AG10803 (cell line): ENCODE measurements at regions not wholly inside any gene's neighbourhood (a gene's known extent, or its start where the extent isn't known, plus 50 kb on each side); places are given as distances from the start of the nearest gene placed in this dataset.

Experiments used
- DNase-seq: peaks from one replicate; pipeline ENCODE4 v3.0.0; 2010; ENCODE audit warnings: low read depth
- H3K4me3 ChIP-seq: 2 replicates; pipeline ENCODE4 v1.5.1; 2011; ENCODE audit warnings: mild to moderate bottlenecking, low read length, control low read depth
- TF ChIP-seq, protein P1 (sequence below): conservative IDR thresholded peaks from 2 replicates; pipeline ENCODE4 v1.5.1; 2011; ENCODE audit warnings: mild to moderate bottlenecking, low read length, control low read depth, inconsistent platforms

DNA sequence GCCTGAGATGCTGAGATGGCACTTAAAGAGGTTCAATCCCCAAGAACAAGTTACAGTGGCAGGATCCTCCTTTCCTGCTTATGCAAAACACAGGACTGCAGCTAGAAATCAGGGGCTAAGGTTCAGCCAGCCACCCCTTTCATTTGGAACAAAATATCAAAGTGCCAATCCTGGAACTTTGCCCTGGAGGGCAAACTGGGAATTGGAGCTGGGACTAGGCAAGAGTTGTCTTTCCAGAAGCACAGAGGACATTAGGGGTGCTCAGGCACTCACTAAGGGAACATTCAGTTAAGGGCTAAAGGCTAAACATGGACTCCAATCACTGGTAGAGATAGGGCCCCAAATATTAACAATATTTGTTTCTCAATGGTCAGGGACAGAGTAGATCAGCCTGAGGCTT lies 237.2 kb downstream of the EMP1 start:
- TF ChIP-seq, protein P1, sequence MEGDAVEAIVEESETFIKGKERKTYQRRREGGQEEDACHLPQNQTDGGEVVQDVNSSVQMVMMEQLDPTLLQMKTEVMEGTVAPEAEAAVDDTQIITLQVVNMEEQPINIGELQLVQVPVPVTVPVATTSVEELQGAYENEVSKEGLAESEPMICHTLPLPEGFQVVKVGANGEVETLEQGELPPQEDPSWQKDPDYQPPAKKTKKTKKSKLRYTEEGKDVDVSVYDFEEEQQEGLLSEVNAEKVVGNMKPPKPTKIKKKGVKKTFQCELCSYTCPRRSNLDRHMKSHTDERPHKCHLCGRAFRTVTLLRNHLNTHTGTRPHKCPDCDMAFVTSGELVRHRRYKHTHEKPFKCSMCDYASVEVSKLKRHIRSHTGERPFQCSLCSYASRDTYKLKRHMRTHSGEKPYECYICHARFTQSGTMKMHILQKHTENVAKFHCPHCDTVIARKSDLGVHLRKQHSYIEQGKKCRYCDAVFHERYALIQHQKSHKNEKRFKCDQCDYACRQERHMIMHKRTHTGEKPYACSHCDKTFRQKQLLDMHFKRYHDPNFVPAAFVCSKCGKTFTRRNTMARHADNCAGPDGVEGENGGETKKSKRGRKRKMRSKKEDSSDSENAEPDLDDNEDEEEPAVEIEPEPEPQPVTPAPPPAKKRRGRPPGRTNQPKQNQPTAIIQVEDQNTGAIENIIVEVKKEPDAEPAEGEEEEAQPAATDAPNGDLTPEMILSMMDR, result no peak
- DNase-seq, result no peak
- no peak overlapping the region for H3K4me3 ChIP-seq

DNA sequence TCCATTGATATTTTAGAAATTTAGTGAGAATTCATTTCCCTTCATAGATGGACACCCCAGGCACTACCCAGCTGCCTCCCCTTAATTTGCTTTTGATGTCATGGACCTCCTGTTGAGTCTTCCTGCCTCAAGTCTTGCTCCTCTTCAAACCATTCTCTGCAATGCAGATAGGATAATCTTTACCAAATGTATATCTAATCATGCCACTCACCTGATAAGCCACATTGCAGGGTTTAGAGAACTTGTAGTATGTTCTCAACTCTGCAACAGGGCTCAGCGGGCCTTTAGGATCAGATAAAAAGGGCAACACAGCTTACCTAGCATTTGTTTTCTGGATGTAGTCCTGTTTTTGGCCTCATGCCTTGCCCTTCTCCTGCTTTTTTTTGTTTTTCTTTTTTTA lies 234.5 kb downstream of the EMP1 start:
- TF ChIP-seq, protein P1, result no peak
- no peak overlapping the region for H3K4me3 ChIP-seq
- DNase-seq, result no peak

DNA sequence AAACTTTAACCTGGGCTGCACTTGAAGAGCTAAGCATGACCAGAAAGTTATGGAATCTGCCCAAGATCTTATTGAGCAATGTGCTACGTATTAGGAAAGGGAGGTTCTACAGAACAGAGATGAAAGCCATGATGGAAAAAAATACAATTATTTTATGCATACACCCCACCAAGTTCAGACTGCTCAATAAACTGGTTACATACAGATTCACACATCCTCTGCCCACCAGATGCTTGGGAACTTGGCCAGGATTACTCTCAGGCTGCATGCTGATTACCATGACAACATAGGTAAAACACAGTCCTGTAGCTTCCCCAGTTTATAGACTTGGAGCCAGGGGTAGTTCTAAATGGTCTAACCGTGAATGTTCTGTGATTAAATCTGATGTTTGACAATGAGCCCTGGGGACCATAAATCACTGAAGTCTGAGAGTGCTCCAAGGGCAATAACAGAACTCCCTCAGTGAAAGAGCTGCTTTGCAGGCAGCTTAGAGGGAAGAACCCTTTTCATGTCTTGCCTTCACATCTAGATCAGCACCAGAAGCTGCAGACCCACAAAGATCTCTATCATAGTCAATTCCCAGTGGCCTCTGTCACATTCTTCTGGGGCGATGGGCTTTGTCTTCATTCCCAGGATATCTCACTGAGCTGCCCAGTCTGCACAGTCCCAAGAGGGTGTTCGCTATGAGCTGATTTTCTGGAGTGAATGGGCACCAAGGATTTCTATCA lies 232.2 kb downstream of the EMP1 start:
- TF ChIP-seq, protein P1, result no peak
- peak; percentile 70 for DNase-seq
- H3K4me3 ChIP-seq, result no peak overlapping the region

DNA sequence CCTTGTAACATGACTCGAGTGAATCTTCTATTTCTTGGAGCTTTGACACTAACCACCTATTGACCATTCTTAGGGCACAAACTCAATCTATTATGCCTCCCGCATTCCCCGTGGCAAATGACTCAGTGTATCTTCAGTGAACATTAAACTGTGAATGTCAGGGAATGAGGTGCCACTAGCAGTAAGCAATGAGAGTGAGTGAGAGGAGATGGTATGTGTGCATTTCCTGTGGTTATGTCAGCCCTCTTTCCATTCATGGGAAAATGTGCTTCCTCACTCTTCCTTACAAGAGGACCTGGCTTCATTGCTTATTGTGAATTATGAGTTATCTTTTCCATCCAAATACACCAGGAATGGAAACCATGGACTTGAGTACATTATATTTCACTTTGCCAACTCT lies 229.2 kb downstream of the EMP1 start:
- DNase-seq, result peak; percentile 93
- TF ChIP-seq, protein P1, result no peak
- H3K4me3 ChIP-seq, result no peak overlapping the region

DNA sequence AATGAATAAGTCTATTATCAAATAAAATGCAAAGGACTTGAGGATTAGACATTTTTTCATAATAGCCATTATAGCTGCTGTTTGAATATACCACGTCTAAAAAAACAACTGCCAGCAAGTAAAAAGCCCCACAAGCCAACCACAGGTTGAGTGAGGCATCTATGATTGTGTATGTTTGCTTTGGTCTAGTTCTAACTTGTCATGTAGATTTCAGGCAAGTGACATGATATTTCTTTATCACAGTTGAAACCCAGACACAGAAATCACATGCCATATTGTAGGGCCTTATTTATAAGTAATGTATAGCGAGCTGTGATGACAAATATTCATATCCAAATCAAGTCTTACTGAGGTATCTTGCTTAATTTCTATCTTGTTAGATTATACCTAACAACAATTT lies 225.8 kb downstream of the EMP1 start:
- TF ChIP-seq, protein P1, result no peak
- DNase-seq, result no peak
- no peak overlapping the region for H3K4me3 ChIP-seq

DNA sequence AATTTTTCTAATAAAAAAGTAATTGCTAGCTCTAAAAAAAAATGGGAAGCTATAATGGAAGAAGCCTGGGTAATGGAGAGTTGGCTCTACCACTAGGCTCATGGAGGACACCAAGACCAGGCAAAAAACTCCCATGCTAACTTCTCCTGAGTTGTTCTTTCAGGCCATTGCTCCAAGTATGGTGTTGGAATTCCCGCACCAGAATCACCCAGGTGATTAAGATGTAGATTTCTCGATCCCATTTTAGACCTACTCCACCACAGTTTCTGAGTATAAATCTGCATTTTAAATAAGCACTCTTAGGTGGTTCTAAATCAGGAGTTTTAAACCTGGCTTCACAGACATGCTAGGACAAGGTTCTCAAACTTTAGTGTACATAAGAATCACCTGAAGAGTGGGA lies 221.0 kb downstream of the EMP1 start:
- DNase-seq, result no peak
- TF ChIP-seq, protein P1, result no peak
- H3K4me3 ChIP-seq, result no peak overlapping the region

DNA sequence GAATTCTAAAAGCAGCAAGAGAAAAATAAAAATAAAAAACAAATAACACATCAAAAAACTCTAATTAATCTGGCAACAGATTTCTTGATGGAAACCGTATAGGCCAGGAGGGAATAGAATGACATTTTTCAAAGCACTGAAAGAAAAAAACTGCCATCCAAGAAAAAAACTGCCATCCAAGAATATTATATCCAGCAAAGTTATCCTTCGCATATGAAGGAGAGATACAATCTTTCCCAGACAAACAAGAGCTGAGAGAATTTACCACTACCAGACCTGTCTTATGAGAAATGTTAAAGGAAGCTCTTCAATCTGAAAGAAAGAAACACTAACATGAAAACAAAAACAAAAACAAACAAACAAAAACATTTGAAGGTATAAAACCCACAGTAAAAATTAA lies 214.8 kb downstream of the EMP1 start:
- H3K4me3 ChIP-seq, result no peak overlapping the region
- DNase-seq, result no peak
- TF ChIP-seq, protein P1, result no peak
